ENCODE measurements at regions not wholly inside any gene's neighbourhood (a gene's known extent, or its start where the extent isn't known, plus 50 kb on each side); places are given as distances from the start of the nearest gene placed in this dataset.

- Histone ChIP-seq H3K9me3 (replicated peaks; ENCODE audit: control insufficient read depth, insufficient read depth, low read length) (no peaks in the 10 kb centered on the region), H3K27ac (ENCODE audit: insufficient read depth, low read depth, low read length) (no peak overlapping the region), H3K27me3 (ENCODE audit: control insufficient read depth in 2 of 2, insufficient read depth in 2 of 2, low read length in 2 of 2) (no peaks in the 10 kb centered on the region), H3K4me1 (ENCODE audit: control insufficient read depth, extremely low read depth, insufficient read depth, low read length) (no peaks in the 10 kb centered on the region), H4K20me1 (replicated peaks; ENCODE audit: control insufficient read depth, extremely low read depth, insufficient read depth, low read length) (no peaks in the 10 kb centered on the region), H3K4me3 (replicated peaks in 1 of 3; ENCODE audit: insufficient read depth in 1 of 3, low read depth in 1 of 3, low read length in 3 of 3) (no peak overlapping the region), H3K4me2 (ENCODE audit: insufficient read depth, low read length) (no peak overlapping the region), H2AFZ (ENCODE audit: low read depth, low read length) (no peak overlapping the region), H3K36me3 (ENCODE audit: control insufficient read depth in 2 of 2, extremely low read depth in 1 of 2, insufficient read depth in 2 of 2, low read length in 2 of 2) (no peaks in the 10 kb centered on the region), H3K79me2 (ENCODE audit: control insufficient read depth, insufficient read depth, low read length) (no peaks in the 10 kb centered on the region), H3K9ac (replicated peaks; ENCODE audit: extremely low read depth, insufficient read depth, low read length) (no peak overlapping the region), H3K9me1 (replicated peaks; ENCODE audit: control insufficient read depth, extremely low read depth, insufficient read depth, low read length) (no peaks in the 10 kb centered on the region)
- CTCF ChIA-PET: no interaction called here
- dilution Hi-C loops (cut with MboI; ENCODE audit: extremely low pct_ligation_motif_present, low sequenced_read_pairs): no loop called here
- no peak for DNase-seq (ENCODE audit: low read depth, low spot score)
- FAIRE-seq: no peak
- POLR2A ChIA-PET: no interaction called here
- intact Hi-C loops (cut with micrococcal nuclease): no loop called here
- no TSS peak for BruUV-seq (replicated peaks)
- TF ChIP-seq MAX (IDR thresholded peaks at IDR 0.05; ENCODE audit: insufficient read depth, insufficient read length) (no peak), EZH2 (IDR thresholded peaks at IDR 0.05; ENCODE audit: borderline replicate concordance, low read depth, low read length, severe bottlenecking) (no peak), JUN (IDR thresholded peaks at IDR 0.05; ENCODE audit: borderline replicate concordance, insufficient read depth, insufficient read length, low read depth) (no peak), MYC (IDR thresholded peaks at IDR 0.05; ENCODE audit: low read depth, low read length) (no peak), GATA2 (IDR thresholded peaks at IDR 0.05; ENCODE audit: insufficient read depth, insufficient read length, low read depth, low read length) (no peak), POLR2A (IDR thresholded peaks at IDR 0.05; ENCODE audit: low read depth, low read length) (no peak), CTCF (IDR thresholded peaks at IDR 0.05; ENCODE audit: extremely low read depth in 1 of 2, insufficient read depth in 1 of 2, low read depth in 1 of 2, low read length in 2 of 2) (no peak), POLR2AphosphoS5 (IDR thresholded peaks at IDR 0.05; ENCODE audit: insufficient read depth, low read depth, low read length) (no peak), FOS (IDR thresholded peaks at IDR 0.05; ENCODE audit: borderline replicate concordance, insufficient read depth, low read length) (no peak)
These were observed 59.3 kb upstream of the ZNF169 start for GRCh38 chr9:94199776-94200175.
